GM12801 (cell line): ENCODE measurements at regions not wholly inside any gene's neighbourhood (a gene's known extent, or its start where the extent isn't known, plus 50 kb on each side); places are given as distances from the start of the nearest gene placed in this dataset.

Experiments
- TF ChIP-seq, protein P1 (sequence below): IDR thresholded peaks from one replicate; pipeline ENCODE4 v1.5.1; 2011; ENCODE audit warnings: control low read depth; ENCODE audit not compliant: insufficient read length; ENCODE audit errors: extremely low read depth

DNA sequence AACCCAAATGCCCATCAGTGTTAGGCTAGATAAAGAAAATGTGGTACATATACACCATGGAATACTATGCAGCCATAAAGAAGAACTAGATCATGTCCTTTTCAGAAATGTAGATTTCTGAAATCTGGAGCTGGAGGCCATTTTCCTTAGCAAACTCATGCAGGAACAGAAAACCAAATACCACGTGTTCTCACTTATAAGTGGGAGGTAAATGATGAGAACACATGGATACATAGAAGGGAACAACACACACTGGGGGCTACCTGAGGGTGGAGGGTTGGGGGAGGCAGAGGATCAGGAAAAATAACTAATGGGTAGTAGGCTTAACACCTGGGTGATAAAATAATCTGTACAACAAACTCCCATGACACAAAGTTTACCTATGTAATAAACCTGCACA, 153.5 kb upstream of the PRNP start:
- TF ChIP-seq, protein P1, sequence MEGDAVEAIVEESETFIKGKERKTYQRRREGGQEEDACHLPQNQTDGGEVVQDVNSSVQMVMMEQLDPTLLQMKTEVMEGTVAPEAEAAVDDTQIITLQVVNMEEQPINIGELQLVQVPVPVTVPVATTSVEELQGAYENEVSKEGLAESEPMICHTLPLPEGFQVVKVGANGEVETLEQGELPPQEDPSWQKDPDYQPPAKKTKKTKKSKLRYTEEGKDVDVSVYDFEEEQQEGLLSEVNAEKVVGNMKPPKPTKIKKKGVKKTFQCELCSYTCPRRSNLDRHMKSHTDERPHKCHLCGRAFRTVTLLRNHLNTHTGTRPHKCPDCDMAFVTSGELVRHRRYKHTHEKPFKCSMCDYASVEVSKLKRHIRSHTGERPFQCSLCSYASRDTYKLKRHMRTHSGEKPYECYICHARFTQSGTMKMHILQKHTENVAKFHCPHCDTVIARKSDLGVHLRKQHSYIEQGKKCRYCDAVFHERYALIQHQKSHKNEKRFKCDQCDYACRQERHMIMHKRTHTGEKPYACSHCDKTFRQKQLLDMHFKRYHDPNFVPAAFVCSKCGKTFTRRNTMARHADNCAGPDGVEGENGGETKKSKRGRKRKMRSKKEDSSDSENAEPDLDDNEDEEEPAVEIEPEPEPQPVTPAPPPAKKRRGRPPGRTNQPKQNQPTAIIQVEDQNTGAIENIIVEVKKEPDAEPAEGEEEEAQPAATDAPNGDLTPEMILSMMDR, result no peak

GRCh38 chr20:4524792-4525191, 161.5 kb upstream of the PRNP start:
- TF ChIP-seq, protein P1, result no peak

DNA sequence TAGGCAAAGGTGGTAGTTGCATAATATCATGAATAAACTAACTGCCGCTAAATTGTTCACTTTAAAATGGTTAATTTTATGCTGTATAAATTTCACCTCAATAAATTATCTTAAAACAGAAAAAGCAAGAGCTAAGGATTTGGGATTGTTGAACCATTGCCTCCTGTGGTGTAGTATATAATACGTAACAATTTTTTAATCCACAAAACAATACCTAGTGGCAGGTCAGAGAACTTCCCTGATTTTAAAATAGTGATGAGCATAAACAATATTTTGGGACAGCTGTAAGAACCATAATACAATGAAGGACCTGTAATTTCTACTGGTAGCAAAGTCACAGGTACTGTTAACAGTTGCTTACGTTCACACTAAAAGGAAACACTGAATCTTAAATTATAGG, 161.9 kb upstream of the PRNP start:
- TF ChIP-seq, protein P1, result no peak

DNA sequence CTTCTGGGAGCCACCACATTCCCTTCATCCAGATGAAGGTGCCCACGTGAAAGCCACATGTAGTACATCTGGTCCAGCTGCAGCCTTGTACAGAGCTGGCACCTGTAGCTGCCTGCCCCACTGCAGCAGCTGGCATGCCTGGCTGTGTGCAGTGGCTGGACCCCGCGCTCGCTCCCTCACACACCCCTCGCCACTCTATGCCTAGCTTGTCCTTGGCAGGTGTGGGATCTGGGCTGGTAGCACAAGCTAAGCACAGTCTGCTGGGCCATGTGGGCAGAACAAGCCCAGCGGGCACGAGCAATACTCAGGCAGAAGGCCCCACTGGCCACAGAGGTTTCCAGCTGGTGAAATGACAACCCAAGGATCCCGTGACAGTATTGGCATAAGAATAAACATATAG, 163.9 kb upstream of the PRNP start:
- TF ChIP-seq, protein P1, result no peak

- TF ChIP-seq, protein P1, result no peak
These were observed 164.9 kb upstream of the PRNP start for GRCh38 chr20:4521170-4521968.

GRCh38 chr20:4519534-4519933, 166.7 kb upstream of the PRNP start:
- TF ChIP-seq, protein P1, result no peak

DNA sequence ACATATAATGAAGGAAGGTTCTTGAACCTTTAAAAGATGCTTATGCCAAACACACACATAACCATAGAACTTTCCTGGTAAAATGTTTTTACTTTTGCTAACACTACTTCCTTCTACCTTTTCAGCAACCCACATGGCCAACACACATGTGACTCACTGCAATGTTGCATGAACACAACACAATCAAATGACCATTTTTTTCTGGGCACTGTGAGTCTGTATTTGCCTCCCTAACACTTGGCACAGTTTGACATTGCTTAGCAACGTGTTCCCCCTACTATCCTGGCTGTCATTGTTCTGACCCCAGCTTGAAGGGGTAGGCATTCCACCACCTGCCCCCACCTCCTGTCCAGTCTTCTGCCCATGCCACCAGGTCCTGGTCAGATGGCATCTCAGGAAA, 169.4 kb upstream of the PRNP start:
- TF ChIP-seq, protein P1, result no peak
